ENCODE measurements at regions not wholly inside any gene's neighbourhood (a gene's known extent, or its start where the extent isn't known, plus 50 kb on each side); places are given as distances from the start of the nearest gene placed in this dataset.

GRCh38 chr2:222146488-222146887 lies 152.3 kb downstream of the PAX3 start:
- ChIA-PET CTCF (no interaction called here), POLR2A (interaction anchor here (0.6 kb wide), 1 partner anchor 114 kb away, joined by 4 read pairs; no protein-coding TSS in a partner anchor)
- Histone ChIP-seq H2AFZ (ENCODE audit: low read depth) (no peak overlapping the region), H3K27me3 (ENCODE audit: insufficient read depth) (no peaks in the 10 kb centered on the region), H3K27ac (ENCODE audit: low read depth in 2 of 2, low read length in 1 of 2) (no peak overlapping the region), H4K20me1 (ENCODE audit: insufficient read depth) (no peaks in the 10 kb centered on the region), H3K36me3 (replicated peaks in 1 of 2; ENCODE audit: control insufficient read depth in 1 of 2, insufficient read depth in 2 of 2, low read length in 1 of 2) (no peaks in the 10 kb centered on the region), H3K79me2 (ENCODE audit: insufficient read depth) (no peaks in the 10 kb centered on the region), H3K9me3 (no peaks in the 10 kb centered on the region), H3K9me2 (no peaks in the 10 kb centered on the region), H3K4me3 (ENCODE audit: low read depth in 2 of 2, low read length in 1 of 2) (no peak overlapping the region), H3F3A (replicated peaks; ENCODE audit: insufficient read depth) (no peaks in the 10 kb centered on the region), H3K4me1 (ENCODE audit: control insufficient read depth in 1 of 2, insufficient read depth in 2 of 2, low read depth in 1 of 2, low read length in 1 of 2) (no peaks in the 10 kb centered on the region; a peak in 1 of 4 replicates), H3K9ac (no peak overlapping the region), H3K4me2 (no peak overlapping the region)
- TF ChIP-seq RAD21 (IDR thresholded peaks at IDR 0.05; ENCODE audit: low read length) (no peak), MXI1 (IDR thresholded peaks at IDR 0.05; ENCODE audit: low read depth, low read length) (no peak)
- no peak for DNase-seq
- WGBS (ENCODE audit: low lambda C conversion rate): 0% methylated on average over 3 of the region's 3 CpGs

GRCh38 chr2:222142027-222142426 lies 156.8 kb downstream of the PAX3 start:
- H3K27ac ChIP-seq (ENCODE audit: low read depth in 2 of 2, low read length in 1 of 2): no peak overlapping the region
- H4K20me1 ChIP-seq (ENCODE audit: insufficient read depth): no peaks in the 10 kb centered on the region
- no peak for DNase-seq
- no peak for TF ChIP-seq EZH2phosphoT487 (IDR thresholded peaks at IDR 0.05; ENCODE audit: borderline replicate concordance, low read depth)
- TF ChIP-seq SMC3 (IDR thresholded peaks at IDR 0.05; ENCODE audit: low read depth, low read length): no peak
- TF ChIP-seq GABPA (IDR thresholded peaks at IDR 0.05; ENCODE audit: low read depth): no peak
- TF ChIP-seq FOXM1 (IDR thresholded peaks at IDR 0.05; ENCODE audit: low read depth): no peak
- no peak for TF ChIP-seq ZBTB33 (IDR thresholded peaks at IDR 0.05; ENCODE audit: borderline replicate concordance, low read depth)
- no peak for TF ChIP-seq PBX3 (IDR thresholded peaks at IDR 0.05)
- no peak for TF ChIP-seq RCOR1 (IDR thresholded peaks at IDR 0.05; ENCODE audit: low read length)
- no peak for TF ChIP-seq SIN3A (IDR thresholded peaks at IDR 0.05; ENCODE audit: borderline replicate concordance, low read depth, low read length)
- TF ChIP-seq MAX (IDR thresholded peaks at IDR 0.05; ENCODE audit: low read depth): no peak
- no peak for TF ChIP-seq REST (IDR thresholded peaks at IDR 0.05; ENCODE audit: low read depth, low read length)
- TF ChIP-seq GATA2 (CRISPR knock-in tag; IDR thresholded peaks at IDR 0.05): no peak
- TF ChIP-seq TAF1 (IDR thresholded peaks at IDR 0.05; ENCODE audit: borderline replicate concordance, low read depth, low read length): no peak
- no peak for TF ChIP-seq USF1 (IDR thresholded peaks at IDR 0.05; ENCODE audit: borderline replicate concordance, low read depth)
- no peak for TF ChIP-seq TCF12 (IDR thresholded peaks at IDR 0.05)
- no peak for TF ChIP-seq MEF2A (IDR thresholded peaks at IDR 0.05; ENCODE audit: borderline replicate concordance, low read depth)
- TF ChIP-seq NRF1 (IDR thresholded peaks at IDR 0.05; ENCODE audit: low read depth, low read length): no peak
- no peak for TF ChIP-seq POLR2AphosphoS5 (IDR thresholded peaks at IDR 0.05; ENCODE audit: low read depth, low read length)
- no peaks in the 10 kb centered on the region for H3K9me3 ChIP-seq
- no peaks in the 10 kb centered on the region for H3F3A ChIP-seq (replicated peaks; ENCODE audit: insufficient read depth)
- no peak overlapping the region for H3K4me3 ChIP-seq (ENCODE audit: low read depth in 2 of 2, low read length in 1 of 2)
- no peaks in the 10 kb centered on the region; a peak in 1 of 4 replicates for H3K4me1 ChIP-seq (ENCODE audit: control insufficient read depth in 1 of 2, insufficient read depth in 2 of 2, low read depth in 1 of 2, low read length in 1 of 2)
- no peaks in the 10 kb centered on the region for H3K27me3 ChIP-seq (ENCODE audit: insufficient read depth)
- no peak overlapping the region for H2AFZ ChIP-seq (ENCODE audit: low read depth)
- CTCF ChIA-PET: interaction anchor here (0.6 kb wide), 1 partner anchor 66 kb away, joined by 3 read pairs; no protein-coding TSS in a partner anchor
- H3K36me3 ChIP-seq (replicated peaks in 1 of 2; ENCODE audit: control insufficient read depth in 1 of 2, insufficient read depth in 2 of 2, low read length in 1 of 2): no peaks in the 10 kb centered on the region
- WGBS (ENCODE audit: low lambda C conversion rate): 5% methylated on average over 1 of the region's 1 CpG
- H3K79me2 ChIP-seq (ENCODE audit: insufficient read depth): no peaks in the 10 kb centered on the region
- no peaks in the 10 kb centered on the region for H3K9me2 ChIP-seq
- no peak overlapping the region for H3K9ac ChIP-seq
- POLR2A ChIA-PET: no interaction called here
- no peak overlapping the region for H3K4me2 ChIP-seq
